H9 (cell line): ENCODE measurements at regions not wholly inside any gene's neighbourhood (a gene's known extent, or its start where the extent isn't known, plus 50 kb on each side); places are given as distances from the start of the nearest gene placed in this dataset.

Experiments
- DNase-seq: peaks from one replicate; pipeline ENCODE4 v3.0.0-alpha.2; 2017
- H2AFZ ChIP-seq: one replicate; pipeline ENCODE4 v1.6.1; 2013; ENCODE audit warnings: mild to moderate bottlenecking, low read length, control low read depth, moderate library complexity
- H2AK5ac ChIP-seq: 2 replicates; pipeline ENCODE4 v1.6.1; 2013; ENCODE audit warnings: low read length, control low read depth, mixed read lengths; ENCODE audit not compliant: insufficient read length
- H2BK120ac ChIP-seq: one replicate; pipeline ENCODE4 v1.6.1; 2013; ENCODE audit warnings: low read depth, mild to moderate bottlenecking, low read length, control low read depth, inconsistent platforms; ENCODE audit not compliant: poor library complexity, severe bottlenecking
- H2BK12ac ChIP-seq: 2 replicates; pipeline ENCODE4 v1.6.1; 2013; ENCODE audit warnings: low read length, control low read depth, mixed read lengths, low read depth; ENCODE audit not compliant: insufficient read length
- H2BK15ac ChIP-seq: 2 replicates; pipeline ENCODE4 v1.6.1; 2013; ENCODE audit warnings: low read depth, low read length, control low read depth
- H2BK20ac ChIP-seq: one replicate; pipeline ENCODE4 v1.6.1; 2013; ENCODE audit warnings: low read depth, mild to moderate bottlenecking, low read length, control low read depth, inconsistent platforms; ENCODE audit not compliant: poor library complexity, severe bottlenecking
- H2BK5ac ChIP-seq: 2 replicates; pipeline ENCODE4 v1.6.1; 2013; ENCODE audit warnings: low read length, control low read depth, mixed read lengths; ENCODE audit not compliant: insufficient read length
- H3K14ac ChIP-seq: 2 replicates; pipeline ENCODE4 v1.6.1; 2013; ENCODE audit warnings: low read length, control low read depth; ENCODE audit not compliant: insufficient read depth
- H3K18ac ChIP-seq: 2 replicates; pipeline ENCODE4 v1.6.1; 2013; ENCODE audit warnings: low read depth, mild to moderate bottlenecking, mixed read lengths, low read length, control low read depth; ENCODE audit not compliant: insufficient read length
- H3K23ac ChIP-seq: 2 replicates; pipeline ENCODE4 v1.6.1; 2013; ENCODE audit warnings: low read length, control low read depth, mixed read lengths, low read depth; ENCODE audit not compliant: insufficient read length
- H3K23me2 ChIP-seq: 2 replicates; pipeline ENCODE4 v1.6.1; 2013; ENCODE audit warnings: low read depth, mild to moderate bottlenecking, mixed read lengths, low read length, control low read depth; ENCODE audit not compliant: insufficient read length, poor library complexity, severe bottlenecking
- H3K27ac ChIP-seq: 2 replicates; pipeline ENCODE4 v1.5.1; 2013; ENCODE audit warnings: low read length, control low read depth, mixed read lengths, low read depth; ENCODE audit not compliant: insufficient read length
- H3K27me3 ChIP-seq: 2 replicates; pipeline ENCODE4 v1.6.1; 2013; ENCODE audit warnings: low read length, control low read depth, inconsistent platforms; ENCODE audit not compliant: insufficient read depth
- H3K4ac ChIP-seq: 2 replicates; pipeline ENCODE4 v1.6.1; 2013; ENCODE audit warnings: low read depth, mild to moderate bottlenecking, control low read depth, inconsistent platforms, low read length, moderate library complexity
- H3K4me1 ChIP-seq: 2 replicates; pipeline ENCODE4 v1.6.1; 2013; ENCODE audit warnings: low read length, control low read depth, inconsistent platforms; ENCODE audit not compliant: insufficient read depth
- H3K4me2 ChIP-seq: 2 replicates; pipeline ENCODE4 v1.6.1; 2013; ENCODE audit warnings: low read length, control low read depth, mixed read lengths; ENCODE audit not compliant: insufficient read length, insufficient read depth
- H3K56ac ChIP-seq: 2 replicates; pipeline ENCODE4 v1.6.1; 2013; ENCODE audit warnings: low read depth, mild to moderate bottlenecking, mixed read lengths, low read length, control low read depth; ENCODE audit not compliant: insufficient read length
- H3K79me1 ChIP-seq: 2 replicates; pipeline ENCODE4 v1.6.1; 2013; ENCODE audit warnings: low read depth, mild to moderate bottlenecking, moderate library complexity, low read length, control low read depth, inconsistent platforms; ENCODE audit not compliant: insufficient read depth, poor library complexity, severe bottlenecking
- H3K79me2 ChIP-seq: 2 replicates; pipeline ENCODE4 v1.6.1; 2013; ENCODE audit warnings: low read length, control low read depth, inconsistent platforms; ENCODE audit not compliant: insufficient read depth
- H3K9ac ChIP-seq: 2 replicates; pipeline ENCODE4 v1.6.1; 2013; ENCODE audit warnings: low read length, control low read depth, mixed read lengths; ENCODE audit not compliant: insufficient read length; ENCODE audit errors: extremely low read depth
- H3K9me3 ChIP-seq: one replicate; pipeline ENCODE4 v1.6.1; 2013; ENCODE audit warnings: low read depth, low read length, inconsistent platforms; ENCODE audit not compliant: control insufficient read depth
- H3T11ph ChIP-seq: one replicate; pipeline ENCODE4 v1.6.1; 2013; ENCODE audit warnings: mild to moderate bottlenecking, low read length, control low read depth, inconsistent platforms
- H4K20me1 ChIP-seq: one replicate; pipeline ENCODE4 v1.6.1; 2013; ENCODE audit not compliant: control insufficient read depth, insufficient read length, insufficient read depth
- H4K5ac ChIP-seq: 2 replicates; pipeline ENCODE4 v1.6.1; 2013; ENCODE audit warnings: low read depth, mild to moderate bottlenecking, mixed read lengths, low read length, control low read depth; ENCODE audit not compliant: insufficient read length
- H4K8ac ChIP-seq: replicated peaks from 2 replicates; pipeline ENCODE4 v1.6.1; 2013; ENCODE audit warnings: low read length, control low read depth, mixed read lengths, low read depth; ENCODE audit not compliant: insufficient read length
- H4K91ac ChIP-seq: 2 replicates; pipeline ENCODE4 v1.6.1; 2013; ENCODE audit warnings: low read depth, mild to moderate bottlenecking, moderate library complexity, mixed read lengths, low read length, control low read depth; ENCODE audit not compliant: insufficient read length
- H3K27ac Mint-ChIP-seq, 3 experiments: 2 replicates in 2 of 3; 3 replicates in 1 of 3; pipeline ENCODE4 v1.8.0; 2020 to 2021; ENCODE audit warnings: mixed read lengths in 3 of 3, mild to moderate bottlenecking in 1 of 3, moderate library complexity in 1 of 3
- H3K27me3 Mint-ChIP-seq: 2 replicates; pipeline ENCODE4 v1.8.0; 2021; ENCODE audit warnings: low read depth, mild to moderate bottlenecking, moderate library complexity, mixed read lengths
- H3K36me3 Mint-ChIP-seq, 3 experiments: 2 replicates in 2 of 3; 3 replicates in 1 of 3; pipeline ENCODE4 v1.8.0; 2020 to 2021; ENCODE audit warnings: low read depth in 3 of 3, mixed read lengths in 3 of 3; ENCODE audit not compliant: insufficient read depth in 1 of 3
- H3K4me1 Mint-ChIP-seq, 2 experiments: 2 replicates each; pipeline ENCODE4 v1.8.0; 2020; ENCODE audit warnings: mixed read lengths in 2 of 2
- H3K4me3 Mint-ChIP-seq, 2 experiments: 2 replicates in 1 of 2; 3 replicates in 1 of 2; pipeline ENCODE4 v1.8.0; 2020 to 2021; ENCODE audit warnings: mild to moderate bottlenecking in 2 of 2, mixed read lengths in 2 of 2, moderate library complexity in 1 of 2
- H3K9me3 Mint-ChIP-seq, 2 experiments: 2 replicates in 1 of 2; 3 replicates in 1 of 2; pipeline ENCODE4 v1.8.0; 2020; ENCODE audit warnings: mild to moderate bottlenecking in 2 of 2, mixed read lengths in 2 of 2, moderate library complexity in 1 of 2
- WGBS: extraction: QIAGEN DNeasy Blood & Tissue Kit; methylation state at CpG from one replicate; pipeline ENCODE4 v1.1.7; 2013; ENCODE audit warnings: missing lambda C conversion rate, low lambda C conversion rate, mixed read lengths; ENCODE audit not compliant: insufficient read length; ENCODE audit errors: extremely low coverage; 5-methylcytosine and 5-hydroxymethylcytosine counted together
- TF ChIP-seq, protein P1 (sequence below): fragments of 200-600 bp; sonication (generic); conservative IDR thresholded peaks from 3 replicates; pipeline ENCODE4 v1.8.0; 2021; ENCODE audit warnings: antibody characterized with exemption, mild to moderate bottlenecking

DNA sequence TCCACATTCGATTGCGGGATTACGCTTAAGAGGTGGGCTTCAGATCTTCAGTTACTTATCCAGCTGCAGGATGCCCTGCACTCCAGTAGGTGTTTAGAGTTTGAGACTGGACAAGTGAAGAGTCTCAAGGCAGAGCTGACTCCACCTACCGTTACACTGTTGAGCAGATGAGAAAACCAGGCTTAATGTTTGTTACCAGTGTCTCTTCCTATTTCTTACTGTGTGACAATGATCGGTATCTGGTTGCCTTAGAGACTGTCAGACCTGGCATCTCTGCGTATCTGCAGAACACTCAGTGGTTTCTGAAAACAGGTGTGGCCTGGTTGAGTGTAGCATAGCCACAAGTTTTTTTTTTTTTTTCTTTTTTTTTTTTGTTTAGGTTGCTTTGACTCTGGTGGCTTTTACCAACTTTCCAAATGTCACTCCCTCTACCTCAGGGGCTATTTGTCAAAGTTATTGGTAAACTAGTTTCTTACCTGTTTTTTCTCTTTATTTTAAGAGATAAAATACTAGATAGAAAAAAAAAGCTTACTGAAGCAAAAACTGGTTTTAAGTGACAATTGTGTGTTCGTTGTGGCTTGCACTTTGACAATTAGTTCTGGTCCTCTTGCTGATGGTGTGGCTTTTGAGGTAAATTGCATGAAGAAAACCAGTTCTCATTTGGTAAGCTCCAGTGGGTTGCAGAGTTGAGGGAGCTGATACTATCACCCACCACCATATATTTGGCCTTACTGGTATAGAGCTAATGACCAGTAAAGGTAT is 284.8 kb downstream of the ETS1 start:
- Mint-ChIP-seq H3K27ac (no peak overlapping the region), H3K9me3 (peaks cover 3 to 4% of the 10 kb centered on the region in 2 experiments; a peak in 1 of 5 replicates), H3K36me3 (no peaks in the 10 kb centered on the region), H3K4me1 (peaks cover under 1 to 4% of the 10 kb centered on the region in 2 experiments; a peak in 3 of 4 replicates), H3K27me3 (no peaks in the 10 kb centered on the region), H3K4me3 (no peak overlapping the region)
- no CpG with 5 or more reads among the region's 7 CpGs for WGBS
- no peak overlapping the region for H3K56ac ChIP-seq
- H2BK5ac ChIP-seq, result no peak overlapping the region
- H3K9ac ChIP-seq, result no peak overlapping the region
- no peak overlapping the region for H4K8ac ChIP-seq
- H2BK15ac ChIP-seq, result no peak overlapping the region
- no peak overlapping the region for H4K91ac ChIP-seq
- no peak overlapping the region for H2BK120ac ChIP-seq
- no peak overlapping the region for H3K18ac ChIP-seq
- H4K20me1 ChIP-seq, result no peaks in the 10 kb centered on the region
- no peak overlapping the region for H3T11ph ChIP-seq
- H3K79me1 ChIP-seq, result no peaks in the 10 kb centered on the region
- H3K27ac ChIP-seq, result no peak overlapping the region
- TF ChIP-seq, protein P1, sequence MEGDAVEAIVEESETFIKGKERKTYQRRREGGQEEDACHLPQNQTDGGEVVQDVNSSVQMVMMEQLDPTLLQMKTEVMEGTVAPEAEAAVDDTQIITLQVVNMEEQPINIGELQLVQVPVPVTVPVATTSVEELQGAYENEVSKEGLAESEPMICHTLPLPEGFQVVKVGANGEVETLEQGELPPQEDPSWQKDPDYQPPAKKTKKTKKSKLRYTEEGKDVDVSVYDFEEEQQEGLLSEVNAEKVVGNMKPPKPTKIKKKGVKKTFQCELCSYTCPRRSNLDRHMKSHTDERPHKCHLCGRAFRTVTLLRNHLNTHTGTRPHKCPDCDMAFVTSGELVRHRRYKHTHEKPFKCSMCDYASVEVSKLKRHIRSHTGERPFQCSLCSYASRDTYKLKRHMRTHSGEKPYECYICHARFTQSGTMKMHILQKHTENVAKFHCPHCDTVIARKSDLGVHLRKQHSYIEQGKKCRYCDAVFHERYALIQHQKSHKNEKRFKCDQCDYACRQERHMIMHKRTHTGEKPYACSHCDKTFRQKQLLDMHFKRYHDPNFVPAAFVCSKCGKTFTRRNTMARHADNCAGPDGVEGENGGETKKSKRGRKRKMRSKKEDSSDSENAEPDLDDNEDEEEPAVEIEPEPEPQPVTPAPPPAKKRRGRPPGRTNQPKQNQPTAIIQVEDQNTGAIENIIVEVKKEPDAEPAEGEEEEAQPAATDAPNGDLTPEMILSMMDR, result no peak
- H3K23ac ChIP-seq, result no peak overlapping the region
- no peak for DNase-seq
- H3K23me2 ChIP-seq, result no peaks in the 10 kb centered on the region
- H4K5ac ChIP-seq, result no peak overlapping the region
- H3K9me3 ChIP-seq, result no peaks in the 10 kb centered on the region
- H3K27me3 ChIP-seq, result no peaks in the 10 kb centered on the region
- no peak overlapping the region for H3K14ac ChIP-seq
- no peak overlapping the region for H2AFZ ChIP-seq
- H3K4me1 ChIP-seq, result no peaks in the 10 kb centered on the region
- H3K4me2 ChIP-seq, result no peak overlapping the region
- H2BK12ac ChIP-seq, result no peak overlapping the region
- H3K79me2 ChIP-seq, result no peaks in the 10 kb centered on the region
- no peak overlapping the region for H2BK20ac ChIP-seq
- no peak overlapping the region for H2AK5ac ChIP-seq
- no peak overlapping the region for H3K4ac ChIP-seq
